Activated naive CD4-positive, alpha-beta T cell treated with anti-CD3 and anti-CD28 coated beads, Interleukin-2, amount 50 U/mL, for 24 hours (primary cell): ENCODE measurements at regions not wholly inside any gene's neighbourhood (a gene's known extent, or its start where the extent isn't known, plus 50 kb on each side); places are given as distances from the start of the nearest gene placed in this dataset.
"Not testable (repeated sequence)": the region's sequence is repeated elsewhere in the genome, so short reads cannot be mapped to it uniquely, and the experiment has no call there.

Experiments used
- H3K27ac Mint-ChIP-seq: one replicate; pipeline ENCODE4 v1.8.0; 2021; ENCODE audit warnings: mild to moderate bottlenecking, mixed read lengths
- H3K27me3 Mint-ChIP-seq: one replicate; pipeline ENCODE4 v1.8.0; 2021; ENCODE audit warnings: mixed read lengths
- H3K36me3 Mint-ChIP-seq: one replicate; pipeline ENCODE4 v1.8.0; 2021; ENCODE audit warnings: mixed read lengths
- H3K4me1 Mint-ChIP-seq: one replicate; pipeline ENCODE4 v1.8.0; 2021; ENCODE audit warnings: mixed read lengths
- H3K4me3 Mint-ChIP-seq: one replicate; pipeline ENCODE4 v1.8.0; 2021; ENCODE audit warnings: mild to moderate bottlenecking, mixed read lengths
- H3K9me3 Mint-ChIP-seq: one replicate; pipeline ENCODE4 v1.8.0; 2021; ENCODE audit warnings: mixed read lengths

DNA sequence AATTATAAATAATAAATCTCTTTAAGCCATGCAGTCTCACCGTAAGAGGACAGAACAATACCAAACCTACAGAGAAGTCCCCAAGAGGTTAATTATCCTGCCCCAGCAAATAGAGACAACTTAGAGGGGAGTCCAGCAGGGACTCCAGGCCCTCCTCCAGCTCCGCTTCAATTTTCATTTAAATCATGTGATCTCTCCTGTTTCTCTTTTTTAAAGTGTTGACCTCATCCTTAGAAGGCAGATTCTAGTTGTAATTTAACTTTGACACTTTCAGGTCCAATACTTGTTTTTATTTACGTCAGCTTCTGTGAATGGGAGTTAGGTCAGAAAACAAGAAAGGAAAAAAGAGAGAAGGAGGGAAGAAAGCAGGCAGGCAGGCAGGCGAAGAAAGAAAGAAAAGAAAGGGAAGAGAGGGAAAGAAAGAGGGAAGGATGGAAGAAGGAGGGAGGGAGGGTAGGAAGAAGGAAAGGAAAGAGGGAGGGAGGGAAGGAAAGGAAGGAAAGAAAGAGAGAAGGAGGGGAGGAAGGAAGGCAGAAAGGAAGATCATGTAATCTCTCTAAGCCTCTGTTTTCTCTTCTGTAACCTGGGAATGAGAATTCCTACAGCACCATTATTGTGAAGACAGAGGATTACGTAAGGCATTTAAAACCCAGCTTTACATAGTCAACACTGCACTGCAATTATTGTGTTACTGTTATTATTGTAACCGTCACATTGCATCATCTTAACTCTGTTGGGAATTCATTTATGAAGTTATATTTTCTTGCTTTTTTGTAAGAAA lies 227.7 kb downstream of the SKIDA1 start:
- no peaks in the 10 kb centered on the region for H3K9me3 Mint-ChIP-seq
- H3K4me1 Mint-ChIP-seq: peaks cover 9% of the 10 kb centered on the region
- H3K4me3 Mint-ChIP-seq: no peak overlapping the region
- peaks cover 9% of the 10 kb centered on the region for H3K27me3 Mint-ChIP-seq
- peaks cover 1% of the 10 kb centered on the region for H3K36me3 Mint-ChIP-seq
- no peak overlapping the region for H3K27ac Mint-ChIP-seq

GRCh38 chr10:21296575-21297355 lies 228.7 kb downstream of the SKIDA1 start:
- no peak overlapping the region for H3K4me3 Mint-ChIP-seq
- peaks cover 12% of the 10 kb centered on the region for H3K4me1 Mint-ChIP-seq
- no peaks in the 10 kb centered on the region for H3K9me3 Mint-ChIP-seq

GRCh38 chr10:21293518-21294356 lies 231.7 kb downstream of the SKIDA1 start:
- H3K27ac Mint-ChIP-seq: no peak overlapping the region
- H3K36me3 Mint-ChIP-seq: peaks cover 1% of the 10 kb centered on the region
- H3K9me3 Mint-ChIP-seq: no peaks in the 10 kb centered on the region
- H3K4me3 Mint-ChIP-seq: no peak overlapping the region
- peaks cover 10% of the 10 kb centered on the region for H3K27me3 Mint-ChIP-seq
- H3K4me1 Mint-ChIP-seq: peaks cover 12% of the 10 kb centered on the region

More at GRCh38 chr10:21296575-21297355, 228.7 kb downstream of the SKIDA1 start:
- Mint-ChIP-seq H3K27ac (no peak overlapping the region), H3K36me3 (peaks cover 1% of the 10 kb centered on the region), H3K27me3 (peaks cover 10% of the 10 kb centered on the region)

- Mint-ChIP-seq H3K27ac (no peak overlapping the region), H3K9me3 (no peaks in the 10 kb centered on the region), H3K4me1 (peaks cover 12% of the 10 kb centered on the region), H3K4me3 (no peak overlapping the region), H3K36me3 (peaks cover 1% of the 10 kb centered on the region), H3K27me3 (peaks cover 10% of the 10 kb centered on the region)
Observed at GRCh38 chr10:21292763-21293517, 232.5 kb downstream of the SKIDA1 start.

GRCh38 chr10:21290499-21291160 lies 234.9 kb downstream of the SKIDA1 start:
- Mint-ChIP-seq H3K36me3 (peaks cover 1% of the 10 kb centered on the region), H3K27ac (no peak overlapping the region), H3K4me1 (peaks cover 12% of the 10 kb centered on the region), H3K27me3 (peaks cover 9% of the 10 kb centered on the region), H3K4me3 (no peak overlapping the region), H3K9me3 (no peaks in the 10 kb centered on the region)

- no peak overlapping the region for H3K27ac Mint-ChIP-seq
Observed at GRCh38 chr10:21289961-21290360, 235.5 kb downstream of the SKIDA1 start.

GRCh38 chr10:21289271-21289670 lies 236.2 kb downstream of the SKIDA1 start:
- Mint-ChIP-seq H3K27ac (no peak overlapping the region), H3K4me1 (peaks cover 12% of the 10 kb centered on the region), H3K4me3 (no peak overlapping the region), H3K9me3 (no peaks in the 10 kb centered on the region), H3K36me3 (peaks cover 1% of the 10 kb centered on the region), H3K27me3 (peaks cover 6% of the 10 kb centered on the region)

More at GRCh38 chr10:21289961-21290360, 235.5 kb downstream of the SKIDA1 start:
- peaks cover 1% of the 10 kb centered on the region for H3K36me3 Mint-ChIP-seq
- peaks cover 12% of the 10 kb centered on the region for H3K4me1 Mint-ChIP-seq
- no peak overlapping the region for H3K4me3 Mint-ChIP-seq
- peaks cover 6% of the 10 kb centered on the region for H3K27me3 Mint-ChIP-seq
- H3K9me3 Mint-ChIP-seq: no peaks in the 10 kb centered on the region

- no peaks in the 10 kb centered on the region for H3K4me1 Mint-ChIP-seq
- no peaks in the 10 kb centered on the region for H3K9me3 Mint-ChIP-seq
- H3K27ac Mint-ChIP-seq: no peak overlapping the region
- peaks cover 4% of the 10 kb centered on the region for H3K27me3 Mint-ChIP-seq
- no peaks in the 10 kb centered on the region for H3K36me3 Mint-ChIP-seq
- no peak overlapping the region for H3K4me3 Mint-ChIP-seq
Observed at GRCh38 chr10:21285742-21286331, 239.6 kb downstream of the SKIDA1 start.

DNA sequence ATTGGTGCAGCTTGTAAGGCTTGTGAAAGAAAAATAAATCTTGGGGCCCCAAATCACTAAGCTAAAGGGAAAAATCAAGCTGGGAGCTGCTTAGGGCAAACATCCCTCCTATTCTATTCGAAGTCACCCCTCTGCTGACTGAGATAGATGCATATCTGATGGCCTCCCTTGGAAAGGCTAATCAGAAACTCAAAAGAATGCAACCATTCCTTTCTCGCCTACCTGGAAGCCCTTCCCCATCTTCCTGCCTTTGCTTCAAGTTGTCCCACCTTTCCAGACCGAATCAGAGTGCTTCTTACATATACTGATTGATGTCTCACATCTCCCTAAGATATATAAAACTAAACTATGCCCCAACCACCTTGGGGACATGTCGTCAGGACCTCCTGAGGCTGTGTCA lies 240.3 kb downstream of the SKIDA1 start:
- Mint-ChIP-seq H3K9me3 (no peaks in the 10 kb centered on the region), H3K27me3 (peaks cover 2% of the 10 kb centered on the region), H3K27ac (no peak overlapping the region), H3K36me3 (no peaks in the 10 kb centered on the region), H3K4me1 (no peaks in the 10 kb centered on the region), H3K4me3 (no peak overlapping the region)

DNA sequence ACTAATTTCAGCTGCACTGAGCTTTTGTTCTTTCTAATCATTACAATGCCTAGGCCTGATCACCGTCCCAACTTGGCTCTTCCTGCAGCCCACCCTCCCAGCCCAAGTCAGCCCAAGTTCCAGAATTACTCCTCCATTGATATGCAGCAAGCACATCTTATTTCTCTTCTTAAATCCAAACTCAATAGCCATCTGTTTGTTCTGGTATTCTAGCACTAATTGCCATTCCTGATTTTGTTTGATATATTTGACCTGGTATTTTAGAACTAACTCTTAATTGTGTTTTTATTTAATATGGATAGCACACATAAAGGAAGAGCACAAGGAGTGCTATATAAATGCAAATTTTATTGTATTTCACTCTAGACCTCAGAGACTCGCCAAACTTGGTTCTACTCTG lies 241.2 kb downstream of the SKIDA1 start:
- Mint-ChIP-seq H3K36me3 (no peaks in the 10 kb centered on the region), H3K4me1 (no peaks in the 10 kb centered on the region), H3K27me3 (peaks cover 2% of the 10 kb centered on the region), H3K27ac (no peak overlapping the region), H3K4me3 (no peak overlapping the region), H3K9me3 (no peaks in the 10 kb centered on the region)

- H3K4me3 Mint-ChIP-seq, H3K4me1 Mint-ChIP-seq, H3K9me3 Mint-ChIP-seq, H3K36me3 Mint-ChIP-seq, H3K27me3 Mint-ChIP-seq, H3K27ac Mint-ChIP-seq: not testable (repeated sequence)
Observed at GRCh38 chr10:21283053-21283452, 242.4 kb downstream of the SKIDA1 start.

DNA sequence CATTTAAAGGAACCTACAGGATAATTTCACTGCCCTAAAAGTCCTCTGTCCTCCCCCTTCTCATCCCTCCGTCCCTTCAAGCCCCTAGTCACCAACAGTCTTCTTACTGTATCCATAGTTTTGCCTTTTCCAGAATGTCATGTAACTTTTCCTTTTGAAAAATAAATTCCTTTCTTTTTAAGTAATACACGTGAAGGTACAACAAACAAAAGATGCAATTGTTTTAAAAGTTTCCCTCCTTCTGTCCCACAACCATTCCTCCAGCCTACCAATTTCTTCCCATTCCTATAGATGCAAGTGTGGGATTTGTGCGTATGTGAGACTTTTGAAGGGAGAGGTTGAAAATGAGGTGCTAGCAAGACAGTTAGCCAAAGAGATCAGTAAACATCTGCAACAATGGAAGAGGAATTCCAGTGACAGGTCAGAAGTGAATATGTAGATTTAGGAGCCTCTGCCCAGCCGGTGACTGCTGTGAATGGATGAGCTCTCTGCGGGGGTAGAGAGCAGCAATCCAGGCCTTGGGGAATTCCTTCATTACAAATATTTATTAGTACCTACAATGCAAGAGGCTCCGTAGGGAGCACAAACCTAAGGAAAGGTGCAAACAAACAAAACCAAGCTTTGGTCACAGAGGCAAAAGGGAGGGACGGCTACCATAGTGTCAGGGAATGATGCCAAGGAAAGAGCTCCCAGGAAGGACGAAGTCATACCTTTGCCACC lies 243.6 kb downstream of the SKIDA1 start:
- no peaks in the 10 kb centered on the region for H3K9me3 Mint-ChIP-seq
- no peak overlapping the region for H3K4me3 Mint-ChIP-seq
- H3K27me3 Mint-ChIP-seq: peaks cover 2% of the 10 kb centered on the region
- H3K27ac Mint-ChIP-seq: no peak overlapping the region
- H3K36me3 Mint-ChIP-seq: no peaks in the 10 kb centered on the region
- no peaks in the 10 kb centered on the region for H3K4me1 Mint-ChIP-seq

DNA sequence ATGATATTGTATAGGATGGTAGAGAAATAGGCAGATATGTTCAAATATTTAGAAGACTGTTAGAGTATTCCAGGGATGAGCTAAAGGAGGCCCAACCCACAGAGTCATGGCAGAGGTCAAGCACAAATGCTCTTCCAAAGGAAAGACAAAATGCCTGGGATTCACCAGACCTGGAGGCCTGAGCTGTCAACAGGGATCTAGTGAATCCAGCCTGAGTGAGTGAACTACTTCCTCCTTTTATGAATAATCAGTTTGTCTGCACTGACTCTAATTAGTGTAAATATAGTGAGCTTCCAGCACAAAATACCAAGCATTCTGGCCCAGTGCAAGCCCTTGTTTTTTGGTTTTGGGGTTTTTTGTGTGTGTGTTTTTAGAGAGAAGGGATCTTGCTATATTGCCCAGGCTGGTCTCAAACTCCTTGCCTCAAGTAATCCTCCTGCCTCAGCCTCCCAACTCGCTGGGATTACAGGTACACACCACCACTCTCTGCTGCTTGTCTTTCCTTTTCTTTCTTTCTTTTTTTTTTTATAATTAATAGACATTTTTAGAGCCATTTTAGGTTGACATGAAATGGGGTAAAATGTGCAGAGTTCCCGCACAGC lies 244.4 kb downstream of the SKIDA1 start:
- Mint-ChIP-seq H3K27me3 (peaks cover 4% of the 10 kb centered on the region), H3K4me3 (no peak overlapping the region), H3K4me1 (no peaks in the 10 kb centered on the region), H3K27ac (no peak overlapping the region), H3K9me3 (no peaks in the 10 kb centered on the region), H3K36me3 (no peaks in the 10 kb centered on the region)
